GM23338 (cell line): ENCODE measurements at regions not wholly inside any gene's neighbourhood (a gene's known extent, or its start where the extent isn't known, plus 50 kb on each side); places are given as distances from the start of the nearest gene placed in this dataset.

ENCODE experiments used
- ATAC-seq: fragments of 200-7000 bp; cut with Tn5 transposase; 3 replicates; pipeline ENCODE4 v1.9.1; 2020
- DNase-seq: peaks from one replicate; pipeline ENCODE4 v3.0.0-alpha.2; 2015; ENCODE audit warnings: low spot score
- H2AFZ ChIP-seq: fragments of 200-600 bp; sonication (generic); 2 replicates; pipeline ENCODE4 v1.8.0; 2016; ENCODE audit warnings: antibody characterized with exemption, mild to moderate bottlenecking, moderate library complexity
- H3F3A ChIP-seq: fragments of 200-600 bp; sonication (generic); replicated peaks from 2 replicates; pipeline ENCODE4 v1.8.0; 2017; ENCODE audit warnings: antibody characterized with exemption, mixed run types, low read depth
- H3K27ac ChIP-seq: fragments of 200-600 bp; sonication (generic); 2 replicates; pipeline ENCODE4 v1.6.1; 2016; ENCODE audit warnings: low read depth
- H3K27me3 ChIP-seq: fragments of 200-600 bp; sonication (generic); 2 replicates; pipeline ENCODE4 v1.8.0; 2016; ENCODE audit warnings: mild to moderate bottlenecking, mixed run types, moderate library complexity; ENCODE audit not compliant: insufficient read depth
- H3K36me3 ChIP-seq: fragments of 200-600 bp; sonication (generic); 2 replicates; pipeline ENCODE4 v1.8.0; 2016; ENCODE audit warnings: mild to moderate bottlenecking; ENCODE audit not compliant: insufficient read depth
- H3K4me1 ChIP-seq: fragments of 200-600 bp; sonication (generic); 2 replicates; pipeline ENCODE4 v1.8.0; 2016; ENCODE audit warnings: mild to moderate bottlenecking, moderate library complexity; ENCODE audit not compliant: insufficient read depth
- H3K4me2 ChIP-seq: fragments of 200-600 bp; sonication (generic); 2 replicates; pipeline ENCODE4 v1.7.1; 2017; ENCODE audit warnings: mixed run types
- H3K4me3 ChIP-seq: fragments of 200-600 bp; sonication (generic); 2 replicates; pipeline ENCODE4 v1.6.1; 2016; ENCODE audit warnings: mixed run types
- H3K79me2 ChIP-seq: fragments of 200-600 bp; sonication (generic); replicated peaks from 2 replicates; pipeline ENCODE4 v1.8.0; 2017; ENCODE audit warnings: mild to moderate bottlenecking; ENCODE audit not compliant: insufficient read depth
- H3K9me2 ChIP-seq: fragments of 200-600 bp; sonication (generic); 2 replicates; pipeline ENCODE4 v1.8.0; 2017; ENCODE audit not compliant: insufficient read depth
- H4K20me1 ChIP-seq: fragments of 200-600 bp; sonication (generic); replicated peaks from 2 replicates; pipeline ENCODE4 v1.8.0; 2017; ENCODE audit warnings: mild to moderate bottlenecking; ENCODE audit not compliant: insufficient read depth
- H3K27ac Mint-ChIP-seq: 2 replicates; pipeline ENCODE4 v1.8.0; 2020; ENCODE audit warnings: inconsistent platforms, mild to moderate bottlenecking, moderate library complexity, mixed read lengths
- H3K27me3 Mint-ChIP-seq: 3 replicates; pipeline ENCODE4 v1.8.0; 2022; ENCODE audit warnings: low read depth, mild to moderate bottlenecking, moderate library complexity, mixed read lengths, inconsistent platforms; ENCODE audit not compliant: insufficient read depth, poor library complexity
- H3K36me3 Mint-ChIP-seq: 3 replicates; pipeline ENCODE4 v1.8.0; 2021; ENCODE audit warnings: low read depth, mild to moderate bottlenecking, inconsistent platforms, moderate library complexity, mixed read lengths
- H3K4me1 Mint-ChIP-seq: 3 replicates; pipeline ENCODE4 v1.8.0; 2020; ENCODE audit warnings: mild to moderate bottlenecking, inconsistent platforms, mixed read lengths
- H3K4me3 Mint-ChIP-seq: 3 replicates; pipeline ENCODE4 v1.8.0; 2021; ENCODE audit warnings: moderate library complexity, mild to moderate bottlenecking, inconsistent platforms, mixed read lengths
- H3K9me3 Mint-ChIP-seq: 3 replicates; pipeline ENCODE4 v1.8.0; 2020; ENCODE audit warnings: moderate library complexity, mild to moderate bottlenecking, inconsistent platforms, mixed read lengths
- CREB1 ChIP-seq: fragments of 250-450 bp; sonication (Bioruptor Pico); IDR thresholded peaks from 2 replicates; pipeline ENCODE4 v1.5.0; 2020; ENCODE audit warnings: low read depth, mild to moderate bottlenecking, moderate library complexity
- EZH2 ChIP-seq: fragments of 200-600 bp; sonication (generic); IDR thresholded peaks from one replicate; pipeline ENCODE4 v1.8.0; 2017; ENCODE audit warnings: antibody characterized with exemption, mild to moderate bottlenecking, low read depth; ENCODE audit not compliant: unreplicated experiment
- EZH2phosphoT487 ChIP-seq: fragments of 200-600 bp; sonication (generic); IDR thresholded peaks from one replicate; pipeline ENCODE4 v1.8.1; 2018; ENCODE audit warnings: antibody characterized with exemption; ENCODE audit not compliant: unreplicated experiment
- JUNB ChIP-seq: IDR thresholded peaks from one replicate; pipeline ENCODE4 v1.6.1; 2016; ENCODE audit warnings: antibody characterized with exemption; ENCODE audit not compliant: unreplicated experiment
- NANOG ChIP-seq: IDR thresholded peaks from 2 replicates; pipeline ENCODE4 v1.6.1; 2016; ENCODE audit warnings: antibody characterized with exemption, borderline replicate concordance
- STAT1 ChIP-seq: IDR thresholded peaks from one replicate; pipeline ENCODE4 v1.6.1; 2016; ENCODE audit warnings: antibody characterized with exemption; ENCODE audit not compliant: unreplicated experiment
- ZNF114 ChIP-seq: fragments of 250-450 bp; sonication (Bioruptor Pico); IDR thresholded peaks from 2 replicates; pipeline ENCODE4 v1.5.0; 2020; ENCODE audit warnings: mild to moderate bottlenecking, moderate library complexity
- ZNF331 ChIP-seq: fragments of 250-450 bp; sonication (Bioruptor Pico); IDR thresholded peaks from 2 replicates; pipeline ENCODE4 v1.5.0; 2020; ENCODE audit warnings: low read depth, mild to moderate bottlenecking, moderate library complexity
- TF ChIP-seq, protein P1 (sequence below), 2 experiments: fragments of 200-600 bp in 1 of 2; sonication (generic) in 1 of 2; conservative IDR thresholded peaks; 2 replicates each; pipeline versions ENCODE4 v1.5.1 to v1.6.1; 2016 to 2017; ENCODE audit warnings: antibody characterized with exemption in 2 of 2, low read depth in 2 of 2, mild to moderate bottlenecking in 2 of 2, moderate library complexity in 1 of 2
- TF ChIP-seq, protein P2 (sequence below): IDR thresholded peaks from 2 replicates; pipeline ENCODE4 v1.6.1; 2016; ENCODE audit warnings: antibody characterized with exemption

DNA sequence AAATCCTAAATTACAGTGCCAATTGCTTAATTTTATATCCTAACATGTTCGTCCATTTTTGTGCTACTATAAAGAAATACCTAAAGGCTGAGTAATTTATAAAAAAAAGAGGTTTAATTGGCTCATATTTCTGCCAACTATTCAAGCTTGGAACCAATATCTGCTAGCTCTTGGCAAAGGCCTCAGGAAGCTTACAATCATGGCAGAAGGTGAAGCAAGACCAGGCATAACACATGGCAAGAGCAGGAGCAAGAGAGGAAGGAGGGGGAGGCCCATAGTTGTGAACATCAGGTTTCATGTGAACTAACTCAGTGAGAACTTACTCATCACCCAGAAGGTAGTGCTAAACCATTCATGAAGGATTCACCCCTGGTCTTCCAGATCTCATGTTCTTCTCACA lies 494.3 kb downstream of the CCER1 start:
- H3K9me3 Mint-ChIP-seq, result peaks cover 3% of the 10 kb centered on the region; the same call in 2 of the 3 replicates
- Histone ChIP-seq H3K79me2 (no peaks in the 10 kb centered on the region), H3K4me2 (no peak overlapping the region), H3F3A (no peaks in the 10 kb centered on the region), H3K9me2 (peaks cover 25% of the 10 kb centered on the region; the same call in 1 of the 2 replicates), H2AFZ (no peak overlapping the region), H3K36me3 (peaks cover 6% of the 10 kb centered on the region; the same call in 1 of the 2 replicates), H3K27me3 (no peaks in the 10 kb centered on the region), H3K4me3 (no peak overlapping the region), H3K27ac (no peak overlapping the region), H4K20me1 (no peaks in the 10 kb centered on the region), H3K4me1 (no peaks in the 10 kb centered on the region)
- no peak for DNase-seq
- H3K27ac Mint-ChIP-seq, result no peak overlapping the region
- no peaks in the 10 kb centered on the region for H3K4me1 Mint-ChIP-seq
- H3K36me3 Mint-ChIP-seq, result peaks cover 6% of the 10 kb centered on the region; the same call in 1 of the 3 replicates
- TF ChIP-seq, protein P1, sequence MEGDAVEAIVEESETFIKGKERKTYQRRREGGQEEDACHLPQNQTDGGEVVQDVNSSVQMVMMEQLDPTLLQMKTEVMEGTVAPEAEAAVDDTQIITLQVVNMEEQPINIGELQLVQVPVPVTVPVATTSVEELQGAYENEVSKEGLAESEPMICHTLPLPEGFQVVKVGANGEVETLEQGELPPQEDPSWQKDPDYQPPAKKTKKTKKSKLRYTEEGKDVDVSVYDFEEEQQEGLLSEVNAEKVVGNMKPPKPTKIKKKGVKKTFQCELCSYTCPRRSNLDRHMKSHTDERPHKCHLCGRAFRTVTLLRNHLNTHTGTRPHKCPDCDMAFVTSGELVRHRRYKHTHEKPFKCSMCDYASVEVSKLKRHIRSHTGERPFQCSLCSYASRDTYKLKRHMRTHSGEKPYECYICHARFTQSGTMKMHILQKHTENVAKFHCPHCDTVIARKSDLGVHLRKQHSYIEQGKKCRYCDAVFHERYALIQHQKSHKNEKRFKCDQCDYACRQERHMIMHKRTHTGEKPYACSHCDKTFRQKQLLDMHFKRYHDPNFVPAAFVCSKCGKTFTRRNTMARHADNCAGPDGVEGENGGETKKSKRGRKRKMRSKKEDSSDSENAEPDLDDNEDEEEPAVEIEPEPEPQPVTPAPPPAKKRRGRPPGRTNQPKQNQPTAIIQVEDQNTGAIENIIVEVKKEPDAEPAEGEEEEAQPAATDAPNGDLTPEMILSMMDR (conservative IDR thresholded peaks at IDR 0.05; ENCODE audit: low read depth in 2 of 2), result no peak
- TF ChIP-seq JUNB, result no peak
- TF ChIP-seq CREB1 (CRISPR knock-in tag), result no peak
- TF ChIP-seq ZNF114 (CRISPR knock-in tag), result no peak
- H3K27me3 Mint-ChIP-seq, result no peaks in the 10 kb centered on the region
- ATAC-seq, result no peak
- no peak overlapping the region for H3K4me3 Mint-ChIP-seq

DNA sequence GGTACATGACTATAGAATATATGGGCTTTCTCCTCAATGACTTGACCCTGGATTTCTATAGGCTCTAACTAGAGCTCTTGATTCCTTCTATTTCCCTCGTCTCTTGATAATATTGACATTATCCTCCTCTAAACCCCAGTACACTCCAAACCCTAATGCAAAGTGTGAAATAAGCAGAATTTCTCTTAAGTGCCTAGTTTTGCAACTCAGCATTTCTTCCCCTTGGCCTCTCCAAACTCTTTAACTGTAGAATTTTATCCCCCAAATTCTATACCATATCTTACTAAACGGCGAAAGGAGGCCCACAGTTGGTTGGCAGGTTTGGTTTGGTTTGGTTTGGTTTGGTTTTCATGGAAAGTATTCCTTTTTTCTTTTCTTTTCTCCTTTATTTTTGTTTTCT lies 498.7 kb downstream of the CCER1 start:
- Mint-ChIP-seq H3K27me3 (no peaks in the 10 kb centered on the region), H3K9me3 (peaks cover 3% of the 10 kb centered on the region; the same call in 2 of the 3 replicates), H3K36me3 (peaks cover 3% of the 10 kb centered on the region; the same call in 1 of the 3 replicates), H3K4me3 (no peak overlapping the region), H3K27ac (no peak overlapping the region), H3K4me1 (no peaks in the 10 kb centered on the region)
- Histone ChIP-seq H4K20me1 (no peaks in the 10 kb centered on the region), H3K36me3 (peaks cover 6% of the 10 kb centered on the region; the same call in 1 of the 2 replicates), H3K4me2 (no peak overlapping the region), H3F3A (no peaks in the 10 kb centered on the region), H3K4me1 (no peaks in the 10 kb centered on the region), H2AFZ (no peak overlapping the region), H3K9me2 (peaks cover 13% of the 10 kb centered on the region; the same call in 1 of the 2 replicates), H3K79me2 (no peaks in the 10 kb centered on the region), H3K4me3 (no peak overlapping the region), H3K27me3 (no peaks in the 10 kb centered on the region), H3K27ac (no peak overlapping the region)
- ATAC-seq (no peak), DNase-seq (no peak)
- no peak for TF ChIP-seq JUNB
- TF ChIP-seq ZNF331 (CRISPR knock-in tag), result no peak
- no peak for TF ChIP-seq CREB1 (CRISPR knock-in tag)
- TF ChIP-seq, protein P1 (conservative IDR thresholded peaks at IDR 0.05; ENCODE audit: low read depth in 2 of 2), result no peak
- TF ChIP-seq, protein P2, sequence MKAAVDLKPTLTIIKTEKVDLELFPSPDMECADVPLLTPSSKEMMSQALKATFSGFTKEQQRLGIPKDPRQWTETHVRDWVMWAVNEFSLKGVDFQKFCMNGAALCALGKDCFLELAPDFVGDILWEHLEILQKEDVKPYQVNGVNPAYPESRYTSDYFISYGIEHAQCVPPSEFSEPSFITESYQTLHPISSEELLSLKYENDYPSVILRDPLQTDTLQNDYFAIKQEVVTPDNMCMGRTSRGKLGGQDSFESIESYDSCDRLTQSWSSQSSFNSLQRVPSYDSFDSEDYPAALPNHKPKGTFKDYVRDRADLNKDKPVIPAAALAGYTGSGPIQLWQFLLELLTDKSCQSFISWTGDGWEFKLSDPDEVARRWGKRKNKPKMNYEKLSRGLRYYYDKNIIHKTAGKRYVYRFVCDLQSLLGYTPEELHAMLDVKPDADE, result no peak
- TF ChIP-seq EZH2phosphoT487, result no peak
- no peak for TF ChIP-seq EZH2
- no peak for TF ChIP-seq NANOG
- no peak for TF ChIP-seq ZNF114 (CRISPR knock-in tag)
- TF ChIP-seq STAT1, result no peak
